NCI-H2171 treated with DMSO at 0.1 percent for 48 hours (cell line): ENCODE measurements at regions not wholly inside any gene's neighbourhood (a gene's known extent, or its start where the extent isn't known, plus 50 kb on each side); places are given as distances from the start of the nearest gene placed in this dataset.
"Not testable (repeated sequence)": the region's sequence is repeated elsewhere in the genome, so short reads cannot be mapped to it uniquely, and the experiment has no call there.

Source experiments
- DNase-seq: peaks from one replicate; lab custom pipeline; 2025; lab: John Stamatoyannopoulos, UW

DNA sequence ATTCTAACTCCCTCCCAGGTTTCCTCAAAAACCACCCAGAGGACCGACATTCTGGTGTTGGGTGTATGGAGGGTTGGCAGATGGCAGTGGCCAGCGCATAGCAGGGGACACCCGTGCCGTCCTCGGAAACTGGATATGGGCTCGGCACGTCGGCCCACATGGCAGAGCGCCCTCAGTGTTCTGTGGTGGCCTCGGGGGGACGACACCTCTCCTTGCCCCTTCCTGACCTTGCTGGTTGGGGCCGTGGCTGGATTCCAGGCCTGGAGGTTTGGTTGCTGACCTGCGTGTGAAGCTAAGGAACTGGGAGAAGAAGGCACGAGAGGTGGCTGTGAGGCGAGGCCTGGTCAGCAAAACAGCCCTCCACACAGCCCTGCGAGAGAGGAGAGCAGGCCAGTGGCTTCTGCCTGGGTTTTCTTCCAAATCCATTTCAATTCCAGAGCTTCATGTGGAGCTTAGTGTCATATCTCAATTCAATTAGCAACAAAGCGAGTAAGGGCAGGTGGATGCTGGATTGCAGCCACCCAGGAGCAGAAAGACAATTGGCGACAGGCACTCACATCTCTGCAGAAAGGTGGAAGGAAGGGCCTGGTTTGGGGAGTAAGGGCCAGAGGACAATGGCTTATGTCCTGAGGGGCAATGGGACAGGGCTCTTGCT, 478.4 kb downstream of the BRD1 start:
- DNase-seq: no peak

- no peak for DNase-seq
Observed at GRCh38 chr22:49348631-49349030, 479.0 kb downstream of the BRD1 start.

GRCh38 chr22:49347376-49347775, 480.3 kb downstream of the BRD1 start:
- DNase-seq: no peak

GRCh38 chr22:49345896-49346295, 481.8 kb downstream of the BRD1 start:
- DNase-seq: no peak

GRCh38 chr22:49344656-49345055, 483.0 kb downstream of the BRD1 start:
- peak; percentile 23 for DNase-seq

DNA sequence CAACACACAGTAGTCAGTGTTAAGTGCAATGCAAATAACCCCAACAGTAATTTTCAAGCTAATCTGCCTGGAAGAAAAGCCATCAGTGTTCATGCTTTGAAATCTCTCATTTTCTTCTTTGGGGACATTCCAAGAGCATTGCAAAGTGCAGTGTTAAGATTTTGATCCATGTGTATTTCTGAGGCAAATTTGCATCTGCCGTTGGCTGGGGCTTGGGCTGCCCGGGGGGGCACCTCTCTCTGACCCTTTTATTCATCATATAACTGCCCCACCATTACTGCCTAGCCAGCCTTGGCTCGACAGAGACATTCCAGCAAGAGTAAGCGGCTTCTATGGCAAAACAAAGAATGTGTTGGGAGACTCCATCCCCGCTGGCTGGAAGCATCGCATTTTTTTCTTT, 483.5 kb downstream of the BRD1 start:
- no peak for DNase-seq

- no peak for DNase-seq
Observed at GRCh38 chr22:49340406-49340805, 487.3 kb downstream of the BRD1 start.

- not testable (repeated sequence) for DNase-seq
Observed at GRCh38 chr22:49336483-49336882, 491.2 kb downstream of the BRD1 start.

DNA sequence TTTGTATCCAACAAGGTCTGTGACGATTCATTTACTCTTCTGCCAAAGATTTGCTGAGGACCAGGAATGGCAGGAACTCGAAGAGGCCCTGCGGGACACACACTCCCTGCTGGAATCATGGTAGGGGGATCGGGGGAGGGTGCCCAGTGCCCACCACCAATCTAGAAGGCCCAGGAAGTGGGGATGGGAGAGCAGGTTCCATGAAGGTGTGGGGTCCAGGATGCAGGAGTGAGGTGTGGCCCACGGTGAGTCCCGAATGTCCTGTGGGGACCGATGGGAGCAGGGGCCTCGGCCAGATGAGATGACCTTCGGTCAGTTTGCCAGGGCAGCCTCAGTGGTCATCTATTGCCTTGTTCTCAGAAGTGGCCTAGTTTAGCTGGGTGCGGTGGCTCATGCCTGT, 492.7 kb downstream of the BRD1 start:
- no peak for DNase-seq

- DNase-seq: no peak
Observed at GRCh38 chr22:49334449-49334789, 493.3 kb downstream of the BRD1 start.

- DNase-seq: no peak
Observed at GRCh38 chr22:49333206-49333605, 494.5 kb downstream of the BRD1 start.

- no peak for DNase-seq
Observed at GRCh38 chr22:49332691-49333090, 495.0 kb downstream of the BRD1 start.

DNA sequence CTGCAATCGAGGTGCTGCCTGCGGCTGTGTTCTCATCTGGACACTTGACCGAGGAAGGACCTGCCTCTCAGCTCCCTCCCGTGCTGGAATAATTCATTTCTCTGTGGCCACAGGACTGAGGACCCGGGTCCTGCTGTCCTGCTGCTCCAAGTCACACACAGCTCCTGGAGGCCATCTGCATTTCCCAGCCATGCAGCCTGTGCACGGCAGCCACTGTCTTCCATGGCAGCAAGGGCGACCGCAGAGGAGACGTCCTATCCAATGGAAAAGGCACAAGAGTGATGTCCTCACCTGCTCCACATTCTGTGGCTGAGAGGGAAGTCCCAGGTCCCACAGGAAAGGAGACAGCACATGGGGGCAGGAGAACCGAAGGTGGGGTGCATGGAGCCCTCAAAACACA, 495.8 kb downstream of the BRD1 start:
- no peak for DNase-seq

- no peak for DNase-seq
Observed at GRCh38 chr22:49331223-49331815, 496.4 kb downstream of the BRD1 start.

DNA sequence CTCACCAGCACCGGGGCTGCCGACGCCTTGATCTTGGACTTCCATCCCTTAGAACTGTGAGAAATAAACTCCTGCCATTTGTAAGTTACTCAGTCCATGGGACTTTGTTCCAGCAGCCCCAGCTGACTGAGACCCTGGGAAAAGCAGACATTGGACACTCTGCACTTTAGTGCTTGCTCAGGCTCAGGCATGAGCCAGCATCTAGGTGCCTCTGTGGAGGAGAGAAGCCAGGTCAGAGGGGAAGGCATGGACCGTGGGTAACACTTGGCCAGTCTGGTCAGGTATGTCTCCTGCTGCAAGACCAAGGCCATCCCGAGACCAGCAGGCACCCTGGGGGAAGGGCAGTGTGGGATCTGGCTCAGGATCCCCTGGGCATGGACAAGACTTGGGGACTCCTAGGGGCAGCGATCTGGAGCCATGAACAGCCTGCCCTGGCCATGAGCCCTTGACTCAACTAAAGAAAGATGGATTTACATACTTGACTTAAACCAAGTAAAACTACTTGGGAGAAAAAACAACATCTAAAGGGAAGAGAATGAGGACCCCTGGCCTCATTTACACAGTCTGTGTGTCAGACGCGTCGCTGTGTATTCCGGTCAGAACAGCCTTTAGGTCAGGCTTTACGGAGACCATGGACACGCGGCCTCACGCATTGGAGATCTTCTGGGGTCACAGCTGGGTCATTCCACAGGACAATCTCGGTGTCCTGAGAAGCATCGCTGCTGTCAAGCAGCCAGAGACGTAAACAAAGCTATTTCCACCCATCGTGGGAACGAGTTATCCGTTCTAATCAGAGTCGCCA, 497.1 kb downstream of the BRD1 start:
- no peak for DNase-seq

DNA sequence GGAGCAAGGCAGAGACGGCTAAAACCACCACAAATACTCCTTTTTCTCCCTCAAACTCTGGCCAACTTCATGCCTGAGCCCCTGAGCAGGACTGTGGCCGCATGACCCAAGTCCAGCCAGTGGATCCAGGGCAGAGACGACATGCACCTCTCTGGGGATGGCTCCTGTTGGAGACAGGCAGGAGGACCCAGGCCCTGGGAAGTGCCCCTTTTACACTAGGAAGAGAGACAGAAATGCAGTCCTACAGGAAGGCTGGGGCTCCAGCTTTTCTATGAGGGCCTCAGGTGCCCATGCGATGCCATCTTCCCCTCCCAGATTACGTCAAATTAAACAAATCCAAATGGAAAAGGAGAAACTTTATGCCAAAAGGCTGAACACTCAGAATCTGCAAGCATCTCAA, 498.0 kb downstream of the BRD1 start:
- DNase-seq: no peak

DNA sequence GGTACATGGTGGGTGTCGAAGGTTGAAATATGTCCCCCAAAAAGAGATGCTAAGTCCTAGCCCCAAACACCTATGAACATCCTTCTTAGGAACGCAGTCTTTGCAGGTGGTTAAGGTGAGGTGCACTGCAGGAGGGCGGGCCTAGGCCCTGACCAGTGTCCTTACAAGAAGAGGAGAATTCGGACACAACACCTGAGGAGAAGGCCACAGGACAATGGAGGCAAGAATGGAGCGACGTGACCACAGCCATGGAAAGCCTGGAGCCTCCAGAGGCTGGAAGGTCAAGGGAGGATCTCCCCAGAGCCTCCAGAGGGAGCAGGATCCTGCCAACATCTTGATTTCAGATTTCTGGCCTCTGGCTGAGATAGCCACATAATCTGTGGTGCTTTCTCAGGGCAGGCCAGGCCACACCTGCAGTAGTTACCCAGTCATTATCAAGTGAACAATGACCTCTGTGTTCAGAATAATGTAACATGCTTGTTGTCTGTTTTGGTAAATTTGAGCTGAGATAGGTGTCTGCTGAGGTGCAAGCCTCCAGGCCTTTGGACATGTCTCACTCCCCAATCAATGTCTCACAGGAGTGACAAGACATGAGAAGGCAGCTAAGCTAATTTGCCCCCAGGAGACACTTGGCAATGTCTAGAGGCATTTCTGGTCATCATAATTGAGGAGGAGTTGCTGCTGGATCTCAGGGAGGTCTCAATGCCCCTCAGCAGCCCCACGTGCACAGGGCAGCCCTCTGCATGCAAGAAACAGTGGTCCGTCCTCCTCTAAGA, 498.9 kb downstream of the BRD1 start:
- no peak for DNase-seq

DNA sequence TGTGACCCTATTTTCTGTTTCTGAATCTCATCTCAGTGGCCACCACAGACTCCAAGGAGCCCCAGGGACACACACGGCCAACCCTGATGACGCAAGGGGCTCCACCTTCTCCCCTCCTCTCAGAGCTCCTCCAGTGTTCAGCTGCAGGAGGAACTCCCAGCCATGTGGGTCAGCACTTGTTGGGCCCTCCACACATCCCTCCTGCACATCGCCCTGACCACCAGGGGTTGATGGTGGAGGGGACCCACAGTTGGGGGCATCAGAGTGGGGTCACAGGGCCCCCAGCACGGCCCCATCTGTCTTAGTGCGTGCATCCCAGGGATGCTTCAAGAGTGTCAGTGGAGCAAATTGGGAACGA, 499.6 kb downstream of the BRD1 start:
- no peak for DNase-seq

- no peak for DNase-seq
Observed at GRCh38 chr22:49327411-49328117, 500.1 kb downstream of the BRD1 start.

- no peak for DNase-seq
Observed at GRCh38 chr22:49326558-49326957, 501.1 kb downstream of the BRD1 start.

DNA sequence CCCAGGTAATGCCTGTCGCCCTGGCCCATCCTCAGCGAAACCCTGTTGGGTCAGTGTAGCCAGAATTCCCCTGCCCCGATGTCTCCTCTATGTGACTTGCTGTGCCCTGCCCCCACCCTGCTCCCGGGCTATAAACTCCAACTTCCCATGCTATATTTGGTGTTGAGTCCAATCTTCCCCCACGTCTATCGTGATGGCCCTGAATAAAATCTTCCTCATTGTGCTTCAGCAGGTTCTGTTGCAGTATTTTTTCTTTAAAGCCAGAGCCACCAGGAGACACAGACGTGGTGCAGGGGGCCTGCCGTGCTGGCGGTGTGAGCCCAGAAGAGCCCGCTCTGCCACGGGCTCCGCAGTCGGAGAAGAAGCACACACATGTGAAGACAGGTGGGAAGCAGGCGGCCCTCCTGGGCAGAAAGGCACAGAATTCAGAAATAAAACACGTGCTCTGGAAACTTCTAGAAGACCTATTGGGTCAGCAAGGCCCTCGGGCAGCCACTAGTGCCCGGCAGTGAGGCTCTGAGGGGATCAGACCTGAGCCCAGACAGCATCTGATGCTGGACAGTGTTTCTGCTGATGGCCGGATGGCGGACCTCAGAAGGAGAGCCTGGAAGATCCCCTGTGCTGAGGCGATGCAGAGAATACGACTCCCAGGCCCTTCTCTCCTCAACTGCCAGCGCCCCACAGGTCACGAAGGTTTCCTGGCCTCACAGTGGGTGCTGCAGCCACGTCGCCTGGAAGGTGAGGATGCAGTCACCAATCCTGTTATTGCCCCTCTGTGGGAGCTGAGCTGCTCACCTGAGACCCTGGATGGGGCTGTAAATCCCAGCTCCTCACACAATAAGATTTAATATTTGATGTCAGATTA, 501.9 kb downstream of the BRD1 start:
- no peak for DNase-seq
